ENCODE measurements at regions not wholly inside any gene's neighbourhood (a gene's known extent, or its start where the extent isn't known, plus 50 kb on each side); places are given as distances from the start of the nearest gene placed in this dataset.

DNA sequence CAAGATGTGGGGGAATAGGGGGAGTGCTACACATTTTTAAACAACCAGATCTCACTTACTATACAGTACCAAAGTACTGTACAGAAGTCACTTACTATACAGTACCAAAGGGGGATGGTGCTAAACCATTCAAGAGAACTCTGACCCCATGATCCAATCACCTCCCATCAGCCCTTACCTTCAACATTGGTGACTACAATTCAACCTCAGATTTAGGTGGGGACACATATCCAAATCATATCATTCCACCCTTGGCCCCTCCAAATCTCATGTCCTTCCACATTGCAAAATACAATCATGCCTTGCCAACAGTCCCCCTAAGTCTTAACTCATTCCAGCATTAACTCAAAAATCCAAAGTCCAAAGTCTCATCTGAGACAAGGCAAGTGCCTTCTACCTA, 49.9 kb upstream of the CD2AP start:
- TF ChIP-seq EZH2 (IDR thresholded peaks at IDR 0.05) (no peak), POLR2AphosphoS5 (IDR thresholded peaks at IDR 0.05; ENCODE audit: borderline replicate concordance, low read depth, low read length) (no peak), FOXP2 (optimal IDR thresholded peaks at IDR 0.05; ENCODE audit: control extremely low read depth, extremely low read length, insufficient read depth) (no peak)
